KMS-11 (cell line): ENCODE measurements at regions not wholly inside any gene's neighbourhood (a gene's known extent, or its start where the extent isn't known, plus 50 kb on each side); places are given as distances from the start of the nearest gene placed in this dataset.

ENCODE experiments used
- H2AFZ ChIP-seq: fragments of 200-600 bp; sonication (generic); 2 replicates; pipeline ENCODE4 v1.6.1; 2016; ENCODE audit warnings: antibody characterized with exemption, mixed run types, low read depth
- H3K27ac ChIP-seq: fragments of 200-600 bp; sonication (generic); 2 replicates; pipeline ENCODE4 v1.6.1; 2016; ENCODE audit warnings: mild to moderate bottlenecking, mixed run types
- H3K27me3 ChIP-seq: fragments of 200-600 bp; sonication (generic); 2 replicates; pipeline ENCODE4 v1.6.1; 2017; ENCODE audit warnings: mild to moderate bottlenecking, low read depth, mixed run types, moderate library complexity; ENCODE audit not compliant: insufficient read depth
- H3K36me3 ChIP-seq: fragments of 200-600 bp; sonication (generic); 2 replicates; pipeline ENCODE4 v1.6.1; 2017; ENCODE audit warnings: mild to moderate bottlenecking, mixed run types; ENCODE audit not compliant: insufficient read depth
- H3K4me1 ChIP-seq: fragments of 200-600 bp; sonication (generic); 2 replicates; pipeline ENCODE4 v1.6.1; 2016; ENCODE audit warnings: mild to moderate bottlenecking, low read depth, mixed run types; ENCODE audit not compliant: poor library complexity, severe bottlenecking
- H3K4me2 ChIP-seq: fragments of 200-600 bp; sonication (generic); 2 replicates; pipeline ENCODE4 v1.7.0; 2016; ENCODE audit warnings: mild to moderate bottlenecking, mixed run types
- H3K4me3 ChIP-seq: fragments of 200-600 bp; sonication (generic); IDR thresholded peaks from 2 replicates; pipeline ENCODE4 v1.6.1; 2017; ENCODE audit warnings: low read depth, low read length, mixed read lengths; ENCODE audit not compliant: insufficient read depth
- H3K79me2 ChIP-seq: fragments of 200-600 bp; sonication (generic); 2 replicates; pipeline ENCODE4 v1.6.1; 2016; ENCODE audit warnings: low read depth, mixed run types; ENCODE audit not compliant: insufficient read depth
- H3K9ac ChIP-seq: fragments of 200-600 bp; sonication (generic); 2 replicates; pipeline ENCODE4 v1.6.1; 2016; ENCODE audit warnings: mild to moderate bottlenecking, mixed run types
- H4K20me1 ChIP-seq: fragments of 200-600 bp; sonication (generic); 2 replicates; pipeline ENCODE4 v1.6.1; 2016; ENCODE audit warnings: mild to moderate bottlenecking, mixed run types; ENCODE audit not compliant: insufficient read depth
- TF ChIP-seq, protein P1 (sequence below): fragments of 200-600 bp; sonication (generic); conservative IDR thresholded peaks from 2 replicates; pipeline ENCODE4 v1.6.1; 2017; ENCODE audit warnings: low read depth, mild to moderate bottlenecking, antibody characterized with exemption, low read length, moderate library complexity, mixed read lengths

DNA sequence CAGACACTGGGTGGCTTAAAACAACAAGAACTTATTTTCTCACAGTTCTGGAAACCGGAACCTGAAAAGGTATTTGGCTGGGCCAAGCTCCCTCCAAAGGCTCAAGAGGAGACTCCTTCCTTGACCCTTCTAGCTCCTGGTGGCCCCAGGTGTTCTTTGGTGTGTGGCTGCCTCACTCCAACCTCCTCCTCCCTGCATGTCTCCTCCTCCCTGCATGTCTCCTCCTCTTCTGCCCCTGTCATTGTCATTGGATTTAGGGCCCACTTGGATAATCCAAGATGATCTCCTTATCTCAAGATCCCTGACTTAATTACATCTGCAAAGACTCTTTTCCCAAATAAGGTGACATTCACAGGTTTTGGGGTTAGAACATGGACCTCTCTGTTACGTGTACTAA is 69.8 kb upstream of the MFGE8 start:
- H3K27me3 ChIP-seq = no peaks in the 10 kb centered on the region
- TF ChIP-seq, protein P1, sequence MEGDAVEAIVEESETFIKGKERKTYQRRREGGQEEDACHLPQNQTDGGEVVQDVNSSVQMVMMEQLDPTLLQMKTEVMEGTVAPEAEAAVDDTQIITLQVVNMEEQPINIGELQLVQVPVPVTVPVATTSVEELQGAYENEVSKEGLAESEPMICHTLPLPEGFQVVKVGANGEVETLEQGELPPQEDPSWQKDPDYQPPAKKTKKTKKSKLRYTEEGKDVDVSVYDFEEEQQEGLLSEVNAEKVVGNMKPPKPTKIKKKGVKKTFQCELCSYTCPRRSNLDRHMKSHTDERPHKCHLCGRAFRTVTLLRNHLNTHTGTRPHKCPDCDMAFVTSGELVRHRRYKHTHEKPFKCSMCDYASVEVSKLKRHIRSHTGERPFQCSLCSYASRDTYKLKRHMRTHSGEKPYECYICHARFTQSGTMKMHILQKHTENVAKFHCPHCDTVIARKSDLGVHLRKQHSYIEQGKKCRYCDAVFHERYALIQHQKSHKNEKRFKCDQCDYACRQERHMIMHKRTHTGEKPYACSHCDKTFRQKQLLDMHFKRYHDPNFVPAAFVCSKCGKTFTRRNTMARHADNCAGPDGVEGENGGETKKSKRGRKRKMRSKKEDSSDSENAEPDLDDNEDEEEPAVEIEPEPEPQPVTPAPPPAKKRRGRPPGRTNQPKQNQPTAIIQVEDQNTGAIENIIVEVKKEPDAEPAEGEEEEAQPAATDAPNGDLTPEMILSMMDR = no peak
- H2AFZ ChIP-seq = no peak overlapping the region
- no peaks in the 10 kb centered on the region for H3K36me3 ChIP-seq
- H3K4me3 ChIP-seq = no peak overlapping the region
- H3K79me2 ChIP-seq = no peaks in the 10 kb centered on the region
- H3K9ac ChIP-seq = no peak overlapping the region
- H3K27ac ChIP-seq = no peak overlapping the region
- no peaks in the 10 kb centered on the region for H4K20me1 ChIP-seq
- no peaks in the 10 kb centered on the region for H3K4me1 ChIP-seq
- H3K4me2 ChIP-seq = no peak overlapping the region

DNA sequence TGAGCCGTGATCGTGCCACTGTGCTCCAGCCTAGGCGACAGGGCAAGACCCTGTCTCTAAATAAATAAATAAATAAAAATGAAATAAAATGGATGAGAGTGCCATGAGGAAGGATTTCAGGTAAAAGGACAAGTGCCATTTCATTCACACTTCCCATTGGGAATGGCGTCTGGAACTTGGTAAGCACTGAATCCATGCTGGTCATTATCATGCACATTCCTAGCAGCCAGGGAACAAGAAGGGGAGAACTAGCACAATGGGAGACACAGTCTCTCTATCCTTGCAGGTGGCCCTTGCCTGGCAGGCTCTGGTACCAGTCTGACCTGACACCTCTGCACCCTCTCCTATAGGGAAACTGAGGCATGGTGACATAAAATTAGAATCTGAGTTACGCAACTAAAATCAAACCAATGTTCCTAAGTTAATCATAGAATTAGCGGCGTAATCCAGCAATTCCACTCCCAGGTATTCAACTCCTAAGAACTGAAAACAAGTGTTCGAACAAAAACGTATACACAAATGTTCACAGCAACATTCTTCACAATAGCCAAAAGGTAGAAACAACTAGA is 70.8 kb upstream of the MFGE8 start:
- TF ChIP-seq, protein P1 = no peak
- Histone ChIP-seq H3K79me2 (no peaks in the 10 kb centered on the region), H3K4me3 (no peak overlapping the region), H3K27ac (no peak overlapping the region), H3K4me2 (no peak overlapping the region), H3K9ac (no peak overlapping the region), H2AFZ (no peak overlapping the region), H4K20me1 (no peaks in the 10 kb centered on the region), H3K27me3 (no peaks in the 10 kb centered on the region), H3K36me3 (no peaks in the 10 kb centered on the region), H3K4me1 (no peaks in the 10 kb centered on the region)

DNA sequence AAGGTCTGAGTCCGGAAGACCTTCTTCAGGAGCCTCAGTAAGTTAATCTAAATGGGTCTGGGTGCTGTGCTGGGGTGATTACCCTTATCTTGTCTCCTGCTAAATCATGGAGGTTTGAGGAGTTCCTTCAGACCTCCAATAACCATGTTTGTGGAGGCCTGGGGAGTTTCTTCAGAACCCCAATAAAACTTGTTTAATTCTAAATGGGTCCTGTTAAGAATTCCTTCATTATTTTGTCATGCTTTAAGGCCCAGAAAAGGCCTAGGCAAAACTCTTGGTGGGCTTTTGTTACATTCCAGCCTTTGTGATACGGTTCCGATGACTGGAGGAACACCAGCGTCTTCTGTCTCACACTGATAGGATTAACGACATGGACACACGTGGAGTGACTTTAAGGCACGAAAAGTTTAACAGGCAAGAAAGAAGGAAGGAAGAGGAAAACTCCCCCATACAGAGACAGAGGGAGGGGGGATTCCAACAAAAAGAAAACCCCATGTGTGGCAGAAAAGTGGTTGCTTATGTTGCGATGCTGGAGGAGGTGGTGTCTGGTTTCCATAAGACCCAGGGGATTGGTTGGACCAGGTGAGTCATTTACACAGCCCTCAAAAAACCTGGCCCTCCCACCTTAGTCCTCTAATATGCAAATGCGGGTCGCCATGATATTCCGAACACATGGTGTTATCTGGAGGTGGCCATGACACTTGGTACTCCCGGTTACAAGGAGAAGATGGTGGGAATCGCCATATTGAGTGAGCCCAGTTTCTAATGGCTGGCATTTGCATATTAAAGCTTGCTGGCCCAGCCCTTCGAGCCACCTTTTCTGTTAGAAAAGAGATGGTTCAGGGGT is 72.6 kb upstream of the MFGE8 start:
- Histone ChIP-seq H3K27me3 (no peaks in the 10 kb centered on the region), H2AFZ (no peak overlapping the region), H3K4me2 (no peak overlapping the region), H3K79me2 (no peaks in the 10 kb centered on the region), H3K36me3 (no peaks in the 10 kb centered on the region), H3K9ac (no peak overlapping the region), H4K20me1 (no peaks in the 10 kb centered on the region), H3K27ac (no peak overlapping the region), H3K4me3 (no peak overlapping the region), H3K4me1 (no peaks in the 10 kb centered on the region)
- TF ChIP-seq, protein P1 = no peak

DNA sequence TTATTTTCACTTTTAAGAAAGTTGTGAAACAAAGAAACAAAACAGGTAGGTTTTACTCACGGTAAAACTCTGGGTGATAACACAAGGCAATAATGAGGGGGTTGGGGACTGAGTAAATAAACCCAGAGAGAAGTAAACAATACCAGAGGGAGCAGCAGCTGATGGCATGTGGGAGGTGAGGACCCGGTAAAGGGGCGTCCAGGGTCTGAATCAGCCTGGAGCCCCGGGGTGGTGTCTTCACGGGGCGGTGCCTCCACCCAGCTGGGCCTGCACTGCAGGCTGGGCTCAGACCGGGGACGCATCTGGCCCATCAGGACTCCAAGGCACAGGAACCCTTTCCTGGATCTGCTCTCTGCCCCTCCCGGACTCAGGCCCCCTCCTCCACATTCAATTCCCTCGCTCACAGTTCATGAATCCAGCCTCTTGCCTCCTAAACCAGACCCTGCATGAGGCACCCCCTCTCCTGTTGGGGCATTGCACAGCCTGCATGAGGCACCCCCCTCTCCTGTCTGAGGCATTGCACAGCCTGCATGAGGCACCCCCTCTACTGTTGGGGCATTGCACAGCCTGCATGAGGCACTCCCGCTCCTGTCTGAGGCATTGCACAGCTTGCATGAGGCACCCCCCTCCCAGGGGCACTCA is 73.9 kb upstream of the MFGE8 start:
- Histone ChIP-seq H3K27ac (no peak overlapping the region), H3K4me1 (no peaks in the 10 kb centered on the region), H3K36me3 (no peaks in the 10 kb centered on the region), H3K79me2 (no peaks in the 10 kb centered on the region), H2AFZ (no peak overlapping the region), H3K4me2 (no peak overlapping the region), H3K4me3 (no peak overlapping the region), H3K27me3 (no peaks in the 10 kb centered on the region), H3K9ac (no peak overlapping the region), H4K20me1 (no peaks in the 10 kb centered on the region)
- TF ChIP-seq, protein P1 = no peak
